ENCODE measurements at regions not wholly inside any gene's neighbourhood (a gene's known extent, or its start where the extent isn't known, plus 50 kb on each side); places are given as distances from the start of the nearest gene placed in this dataset.

- TF ChIP-seq GATA3 (IDR thresholded peaks at IDR 0.05; ENCODE audit: low read depth, low read length) (no peak), GATA2 (IDR thresholded peaks at IDR 0.05; ENCODE audit: low read depth, low read length) (no peak)
Measured at GRCh38 chr5:121396716-121397115, 455.0 kb upstream of the FTMT start.

All from SH-SY5Y (cell line).